ENCODE measurements at regions not wholly inside any gene's neighbourhood (a gene's known extent, or its start where the extent isn't known, plus 50 kb on each side); places are given as distances from the start of the nearest gene placed in this dataset.
A peak's percentile ranks its signal among the peaks of the same experiment; 100 is the strongest.

- TF ChIP-seq CTCF (IDR thresholded peaks at IDR 0.05; ENCODE audit: control insufficient read depth, extremely low read depth, insufficient read depth), result no peak
- no peak overlapping the region for H3K4me3 ChIP-seq (ENCODE audit: low read depth, low read length)
- DNase-seq (ENCODE audit: low read depth), result no peak
Observed at GRCh38 chr17:14459955-14460354, 159.1 kb downstream of the HS3ST3B1 start.

- no peak for DNase-seq (ENCODE audit: low read depth)
- no peak for TF ChIP-seq CTCF (IDR thresholded peaks at IDR 0.05; ENCODE audit: control insufficient read depth, extremely low read depth, insufficient read depth)
Observed at GRCh38 chr17:14458724-14459123, 157.8 kb downstream of the HS3ST3B1 start.

GRCh38 chr17:14454746-14455145 lies 153.9 kb downstream of the HS3ST3B1 start:
- no peak for DNase-seq (ENCODE audit: low read depth)
- TF ChIP-seq CTCF (IDR thresholded peaks at IDR 0.05; ENCODE audit: control insufficient read depth, extremely low read depth, insufficient read depth), result no peak
- H3K4me3 ChIP-seq (ENCODE audit: low read depth, low read length), result no peak overlapping the region

More at GRCh38 chr17:14458724-14459123, 157.8 kb downstream of the HS3ST3B1 start:
- H3K4me3 ChIP-seq (ENCODE audit: low read depth, low read length), result no peak overlapping the region

- H3K4me3 ChIP-seq (ENCODE audit: low read depth, low read length), result no peak overlapping the region
- no peak for DNase-seq (ENCODE audit: low read depth)
- TF ChIP-seq CTCF (IDR thresholded peaks at IDR 0.05; ENCODE audit: control insufficient read depth, extremely low read depth, insufficient read depth), result no peak
Observed at GRCh38 chr17:14452856-14453255, 152.0 kb downstream of the HS3ST3B1 start.

GRCh38 chr17:14451729-14452191 lies 150.9 kb downstream of the HS3ST3B1 start:
- no peak for DNase-seq (ENCODE audit: low read depth)
- no peak for TF ChIP-seq CTCF (IDR thresholded peaks at IDR 0.05; ENCODE audit: control insufficient read depth, extremely low read depth, insufficient read depth)
- no peak overlapping the region for H3K4me3 ChIP-seq (ENCODE audit: low read depth, low read length)

- no peak for TF ChIP-seq CTCF (IDR thresholded peaks at IDR 0.05; ENCODE audit: control insufficient read depth, extremely low read depth, insufficient read depth)
- no peak overlapping the region for H3K4me3 ChIP-seq (ENCODE audit: low read depth, low read length)
- DNase-seq (ENCODE audit: low read depth), result peak; percentile 49
Observed at GRCh38 chr17:14448818-14449217, 147.9 kb downstream of the HS3ST3B1 start.

- no peak for DNase-seq (ENCODE audit: low read depth)
- no peak overlapping the region for H3K4me3 ChIP-seq (ENCODE audit: low read depth, low read length)
- TF ChIP-seq CTCF (IDR thresholded peaks at IDR 0.05; ENCODE audit: control insufficient read depth, extremely low read depth, insufficient read depth), result no peak
Observed at GRCh38 chr17:14446825-14447224, 145.9 kb downstream of the HS3ST3B1 start.
